A549 (cell line): ENCODE measurements at regions not wholly inside any gene's neighbourhood (a gene's known extent, or its start where the extent isn't known, plus 50 kb on each side); places are given as distances from the start of the nearest gene placed in this dataset.

Experiments
- ATAC-seq, 2 experiments: fragments of 200-7000 bp in 1 of 2; fragments of >200 bp in 1 of 2; cut with Nextera tagmentation in 1 of 2; cut with Tn5 transposase in 1 of 2; 3 replicates each; pipeline versions ENCODE4 v1.8.0 to v1.9.1; 2018 to 2020; ENCODE audit warnings: mild to moderate bottlenecking in 1 of 2, moderate library complexity in 1 of 2
- CTCF ChIA-PET: fragments of 300-600 bp; sonication (Branson Sonifier 250); formaldehyde crosslinking; extraction: SDS; loops from one replicate; lab custom pipeline; 2021; ENCODE audit warnings: antibody characterized with exemption, inconsistent platforms; lab: Yijun Ruan, JAX
- POLR2A ChIA-PET: fragments of 350-600 bp; formaldehyde crosslinking; extraction: SDS; loops from one replicate; lab custom pipeline; 2021; ENCODE audit warnings: antibody characterized with exemption, inconsistent platforms; lab: Yijun Ruan, JAX
- DNase-seq, 2 experiments: peaks; one replicate each; pipeline versions ENCODE4 v3.0.0 to v3.0.0-alpha.2; 2011 to 2016; ENCODE audit warnings: low read depth in 1 of 2, low spot score in 1 of 2
- FAIRE-seq: peaks from 2 replicates; lab custom pipeline; 2011; peaks lifted over from hg19 to GRCh38; lab: Jason Lieb, UNC
- H3K27ac ChIP-seq, 2 experiments: fragments of >200 bp; sonication (Bioruptor Twin); formaldehyde crosslinking; 3 replicates each; pipeline ENCODE4 v1.5.1; 2016 to 2017
- H3K4me1 ChIP-seq: fragments of >200 bp; sonication (Bioruptor Twin); formaldehyde crosslinking; 3 replicates; pipeline ENCODE4 v1.6.1; 2016
- H3K4me2 ChIP-seq: fragments of >200 bp; sonication (Bioruptor Twin); formaldehyde crosslinking; 3 replicates; pipeline ENCODE4 v1.6.1; 2016
- H3K4me3 ChIP-seq: fragments of >200 bp; sonication (Bioruptor Twin); formaldehyde crosslinking; 3 replicates; pipeline ENCODE4 v1.5.1; 2016
- H3K9me3 ChIP-seq: fragments of >200 bp; sonication (Bioruptor Twin); formaldehyde crosslinking; 3 replicates; pipeline ENCODE4 v1.6.1; 2016
- CBX8 ChIP-seq: fragments of 200-600 bp; sonication (generic); IDR thresholded peaks from 2 replicates; pipeline ENCODE4 v1.6.1; 2016
- CHD4 ChIP-seq: fragments of 200-600 bp; sonication (generic); IDR thresholded peaks from 2 replicates; pipeline ENCODE4 v1.6.1; 2016; ENCODE audit warnings: antibody characterized with exemption, mild to moderate bottlenecking, borderline replicate concordance
- EHF ChIP-seq: fragments of 250-450 bp; sonication (Bioruptor Pico); IDR thresholded peaks from 2 replicates; pipeline ENCODE4 v1.5.0; 2020; ENCODE audit warnings: mild to moderate bottlenecking
- EP300 ChIP-seq, 2 experiments: fragments of >200 bp; sonication (Bioruptor Twin); formaldehyde crosslinking; IDR thresholded peaks; 2 replicates in 1 of 2; 3 replicates in 1 of 2; pipeline ENCODE4 v1.6.1; 2016 to 2017
- ESRRA ChIP-seq: fragments of 150-350 bp; IDR thresholded peaks from 2 replicates; pipeline ENCODE4 v1.6.1; 2014; ENCODE audit warnings: mild to moderate bottlenecking, low read length, borderline replicate concordance
- FOSB ChIP-seq: fragments of 250-450 bp; sonication (Bioruptor Pico); IDR thresholded peaks from 2 replicates; pipeline ENCODE4 v1.5.0; 2020; ENCODE audit warnings: mild to moderate bottlenecking, moderate library complexity
- HDAC2 ChIP-seq: fragments of 200-600 bp; sonication (generic); IDR thresholded peaks from 2 replicates; pipeline ENCODE4 v1.6.1; 2016
- HEYL ChIP-seq: fragments of 250-450 bp; sonication (Bioruptor Pico); IDR thresholded peaks from 2 replicates; pipeline ENCODE4 v1.8.0; 2021; ENCODE audit warnings: mild to moderate bottlenecking, moderate library complexity
- HOXB13 ChIP-seq: fragments of 250-450 bp; sonication (Bioruptor Pico); IDR thresholded peaks from 2 replicates; pipeline ENCODE4 v1.5.0; 2020; ENCODE audit warnings: low read depth, mild to moderate bottlenecking, moderate library complexity
- HOXB5 ChIP-seq: fragments of 250-450 bp; sonication (Bioruptor Pico); IDR thresholded peaks from 2 replicates; pipeline ENCODE4 v1.5.0; 2020; ENCODE audit warnings: mild to moderate bottlenecking, moderate library complexity
- JUN ChIP-seq, 2 experiments: fragments of >200 bp; sonication (Bioruptor Twin); formaldehyde crosslinking; IDR thresholded peaks; 2 replicates in 1 of 2; 3 replicates in 1 of 2; pipeline ENCODE4 v1.6.1; 2016 to 2017
- KDM5A ChIP-seq: fragments of 200-600 bp; sonication (generic); IDR thresholded peaks from 2 replicates; pipeline ENCODE4 v1.6.1; 2016; ENCODE audit warnings: antibody characterized with exemption, mild to moderate bottlenecking
- MAZ ChIP-seq: fragments of 150-350 bp; IDR thresholded peaks from 2 replicates; pipeline ENCODE4 v1.6.1; 2014; ENCODE audit warnings: antibody characterized with exemption, low read depth, low read length, borderline replicate concordance
- POLR2AphosphoS2 ChIP-seq: conservative IDR thresholded peaks from 2 replicates; pipeline ENCODE4 v1.6.1; 2012; ENCODE audit warnings: low read length, improper control_type of control experiment, inconsistent platforms
- RAD21 ChIP-seq, 2 experiments: fragments of >200 bp in 1 of 2; sonication (Bioruptor Twin) in 1 of 2; formaldehyde crosslinking in 1 of 2; IDR thresholded peaks in 1 of 2; conservative IDR thresholded peaks in 1 of 2; 2 replicates in 1 of 2; 3 replicates in 1 of 2; pipeline ENCODE4 v1.6.1; 2012 to 2018; ENCODE audit warnings: inconsistent platforms in 1 of 2
- RARB ChIP-seq: fragments of 250-450 bp; sonication (Bioruptor Pico); IDR thresholded peaks from 2 replicates; pipeline ENCODE4 v1.8.0; 2021; ENCODE audit warnings: mild to moderate bottlenecking, moderate library complexity
- RFX5 ChIP-seq: fragments of 450-650 bp; IDR thresholded peaks from 2 replicates; pipeline ENCODE4 v1.7.1; 2014; ENCODE audit warnings: antibody characterized with exemption, mild to moderate bottlenecking, moderate library complexity
- RNF2 ChIP-seq: fragments of 200-600 bp; sonication (generic); IDR thresholded peaks from 2 replicates; pipeline ENCODE4 v1.6.1; 2016; ENCODE audit warnings: low read depth, mild to moderate bottlenecking, antibody characterized with exemption, moderate library complexity, borderline replicate concordance
- SMC3 ChIP-seq: fragments of >200 bp; sonication (Bioruptor Twin); formaldehyde crosslinking; IDR thresholded peaks from 3 replicates; pipeline ENCODE4 v1.6.1; 2018; ENCODE audit warnings: inconsistent platforms
- ZC3H11A ChIP-seq: fragments of 450-650 bp; IDR thresholded peaks from 2 replicates; pipeline ENCODE4 v1.6.1; 2014; ENCODE audit warnings: antibody characterized with exemption, mild to moderate bottlenecking
- WGBS: methylation state at CpG from one replicate; pipeline ENCODE4 v1.1.6; 2017; ENCODE audit errors: missing lambda C conversion rate; 5-methylcytosine and 5-hydroxymethylcytosine counted together
- TF ChIP-seq, protein P1 (sequence below): IDR thresholded peaks from 2 replicates; pipeline ENCODE4 v1.6.1; 2012
- TF ChIP-seq, protein P2 (sequence below): fragments of >200 bp; sonication (Bioruptor Twin); formaldehyde crosslinking; IDR thresholded peaks from 3 replicates; pipeline ENCODE4 v1.5.1; 2016
- TF ChIP-seq, protein P3 (sequence below): IDR thresholded peaks from 2 replicates; pipeline ENCODE4 v1.6.1; 2012

DNA sequence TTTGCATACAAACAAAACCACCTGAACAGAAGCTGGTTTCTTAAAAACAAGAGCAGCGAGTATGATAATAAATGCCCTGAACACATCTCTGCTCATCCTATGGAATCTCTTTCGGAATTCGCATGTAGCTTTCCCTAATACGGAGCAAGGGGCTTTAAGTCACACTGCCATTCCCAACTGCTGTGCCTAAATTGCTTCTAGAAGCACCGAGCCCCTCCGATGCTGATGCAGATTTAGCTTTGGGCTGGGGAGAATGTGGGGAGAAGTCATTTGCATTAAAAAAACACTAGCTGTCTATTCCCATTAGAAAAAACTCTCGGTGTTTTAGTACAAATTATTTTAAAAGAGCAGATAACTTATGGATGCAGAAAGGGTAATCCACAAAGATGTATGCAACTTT lies 76.9 kb downstream of the CD83 start:
- no peak overlapping the region for H3K27ac ChIP-seq
- 74% methylated on average over 7 of the region's 7 CpGs for WGBS
- DNase-seq, result no peak
- H3K4me3 ChIP-seq, result no peak overlapping the region
- ATAC-seq, result no peak
- POLR2A ChIA-PET, result no interaction called here
- FAIRE-seq, result no peak
- no peak for TF ChIP-seq ESRRA
- no peak for TF ChIP-seq CBX8
- TF ChIP-seq HDAC2, result no peak
- no peak for TF ChIP-seq CHD4
- no peak for TF ChIP-seq MAZ
- no peak for TF ChIP-seq HOXB5 (CRISPR knock-in tag)
- TF ChIP-seq KDM5A, result no peak
- TF ChIP-seq, all 56 proteins: peak for 0
- Histone ChIP-seq H3K9me3 (no peaks in the 10 kb centered on the region), H3K4me1 (no peaks in the 10 kb centered on the region), H3K4me2 (no peak overlapping the region)
- CTCF ChIA-PET, result interaction anchor here (0.6 kb wide), 1 partner anchor 1283 kb away, joined by 3 read pairs; no protein-coding TSS in a partner anchor

DNA sequence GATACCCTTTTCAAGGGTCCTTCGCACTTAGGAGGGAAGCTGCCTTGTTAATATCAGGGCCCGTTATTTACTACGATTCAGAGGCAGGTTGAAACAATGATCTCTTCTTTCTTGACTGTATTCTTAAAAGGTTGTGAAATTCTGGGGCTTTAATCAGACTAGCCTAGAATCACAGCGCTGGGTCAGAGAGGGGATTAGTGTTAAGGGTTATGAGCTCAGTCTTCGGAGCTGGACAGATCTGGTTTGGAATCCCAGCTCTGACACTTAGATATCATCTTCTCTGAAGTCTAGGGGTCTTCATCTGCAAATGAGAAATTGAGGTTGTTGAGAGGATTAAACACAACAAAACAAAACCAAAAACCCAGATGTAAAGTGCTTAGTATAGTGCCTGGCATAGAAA lies 77.4 kb downstream of the CD83 start:
- H3K27ac ChIP-seq, result no peak overlapping the region
- ATAC-seq (no peak), FAIRE-seq (no peak), DNase-seq (no peak)
- TF ChIP-seq FOSB (CRISPR knock-in tag), result no peak
- TF ChIP-seq RFX5, result no peak
- TF ChIP-seq SMC3, result no peak
- no peak for TF ChIP-seq RARB (CRISPR knock-in tag)
- TF ChIP-seq RAD21 (conservative IDR thresholded peaks at IDR 0.05 in 1 of 2, IDR thresholded peaks at IDR 0.05 in 1 of 2), result no peak
- TF ChIP-seq POLR2AphosphoS2, result no peak
- TF ChIP-seq ESRRA, result no peak
- TF ChIP-seq EP300 (IDR thresholded peaks at IDR 0.05), result no peak
- TF ChIP-seq HEYL (CRISPR knock-in tag), result no peak
- no peak for TF ChIP-seq EHF (CRISPR knock-in tag)
- no peak for TF ChIP-seq HOXB13 (CRISPR knock-in tag)
- TF ChIP-seq, protein P1, sequence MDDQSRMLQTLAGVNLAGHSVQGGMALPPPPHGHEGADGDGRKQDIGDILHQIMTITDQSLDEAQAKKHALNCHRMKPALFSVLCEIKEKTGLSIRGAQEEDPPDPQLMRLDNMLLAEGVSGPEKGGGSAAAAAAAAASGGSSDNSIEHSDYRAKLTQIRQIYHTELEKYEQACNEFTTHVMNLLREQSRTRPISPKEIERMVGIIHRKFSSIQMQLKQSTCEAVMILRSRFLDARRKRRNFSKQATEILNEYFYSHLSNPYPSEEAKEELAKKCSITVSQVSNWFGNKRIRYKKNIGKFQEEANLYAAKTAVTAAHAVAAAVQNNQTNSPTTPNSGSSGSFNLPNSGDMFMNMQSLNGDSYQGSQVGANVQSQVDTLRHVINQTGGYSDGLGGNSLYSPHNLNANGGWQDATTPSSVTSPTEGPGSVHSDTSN, result no peak
- TF ChIP-seq, all 56 proteins: peak for 0
- CTCF ChIA-PET, result no interaction called here
- Histone ChIP-seq H3K4me2 (no peak overlapping the region), H3K4me1 (no peaks in the 10 kb centered on the region), H3K9me3 (no peaks in the 10 kb centered on the region), H3K4me3 (no peak overlapping the region)
- POLR2A ChIA-PET, result no interaction called here
- 89% methylated on average over 5 of the region's 5 CpGs for WGBS

DNA sequence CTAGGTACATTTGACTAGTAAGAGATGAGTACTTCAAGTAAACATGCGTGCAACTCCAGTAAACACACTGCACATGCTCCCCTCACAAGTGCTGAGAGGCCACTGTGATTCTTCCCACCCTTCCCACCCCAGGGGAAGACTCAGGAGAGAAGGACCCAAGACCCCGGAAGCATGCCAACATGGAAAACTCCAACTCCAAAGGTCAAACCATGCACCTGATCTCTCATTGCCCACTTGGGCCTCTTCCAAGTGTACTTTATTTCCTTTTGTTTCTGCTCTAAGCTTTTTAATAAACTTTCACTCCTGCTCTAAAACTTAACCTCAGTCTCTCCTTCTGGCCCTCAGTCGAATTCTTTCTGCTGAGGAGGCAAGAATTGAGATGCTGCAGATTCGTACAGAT lies 78.5 kb downstream of the CD83 start:
- WGBS, result 63% methylated on average over 4 of the region's 4 CpGs
- no peaks in the 10 kb centered on the region for H3K4me1 ChIP-seq
- no peak overlapping the region for H3K4me2 ChIP-seq
- ChIA-PET POLR2A (no interaction called here), CTCF (no interaction called here)
- ATAC-seq (no peak), FAIRE-seq (no peak), DNase-seq (no peak)
- H3K27ac ChIP-seq, result no peak overlapping the region
- no peak overlapping the region for H3K4me3 ChIP-seq
- TF ChIP-seq ZC3H11A, result no peak
- TF ChIP-seq, protein P2, sequence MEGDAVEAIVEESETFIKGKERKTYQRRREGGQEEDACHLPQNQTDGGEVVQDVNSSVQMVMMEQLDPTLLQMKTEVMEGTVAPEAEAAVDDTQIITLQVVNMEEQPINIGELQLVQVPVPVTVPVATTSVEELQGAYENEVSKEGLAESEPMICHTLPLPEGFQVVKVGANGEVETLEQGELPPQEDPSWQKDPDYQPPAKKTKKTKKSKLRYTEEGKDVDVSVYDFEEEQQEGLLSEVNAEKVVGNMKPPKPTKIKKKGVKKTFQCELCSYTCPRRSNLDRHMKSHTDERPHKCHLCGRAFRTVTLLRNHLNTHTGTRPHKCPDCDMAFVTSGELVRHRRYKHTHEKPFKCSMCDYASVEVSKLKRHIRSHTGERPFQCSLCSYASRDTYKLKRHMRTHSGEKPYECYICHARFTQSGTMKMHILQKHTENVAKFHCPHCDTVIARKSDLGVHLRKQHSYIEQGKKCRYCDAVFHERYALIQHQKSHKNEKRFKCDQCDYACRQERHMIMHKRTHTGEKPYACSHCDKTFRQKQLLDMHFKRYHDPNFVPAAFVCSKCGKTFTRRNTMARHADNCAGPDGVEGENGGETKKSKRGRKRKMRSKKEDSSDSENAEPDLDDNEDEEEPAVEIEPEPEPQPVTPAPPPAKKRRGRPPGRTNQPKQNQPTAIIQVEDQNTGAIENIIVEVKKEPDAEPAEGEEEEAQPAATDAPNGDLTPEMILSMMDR, result no peak
- no peak for TF ChIP-seq HOXB13 (CRISPR knock-in tag)
- TF ChIP-seq JUN (IDR thresholded peaks at IDR 0.05), result no peak
- TF ChIP-seq, protein P3, sequence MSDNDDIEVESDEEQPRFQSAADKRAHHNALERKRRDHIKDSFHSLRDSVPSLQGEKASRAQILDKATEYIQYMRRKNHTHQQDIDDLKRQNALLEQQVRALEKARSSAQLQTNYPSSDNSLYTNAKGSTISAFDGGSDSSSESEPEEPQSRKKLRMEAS, result no peak
- no peak for TF ChIP-seq RNF2
- no peaks in the 10 kb centered on the region; the same call in 2 of the 3 replicates for H3K9me3 ChIP-seq
